Keratinocyte (primary cell): ENCODE measurements at regions not wholly inside any gene's neighbourhood (a gene's known extent, or its start where the extent isn't known, plus 50 kb on each side); places are given as distances from the start of the nearest gene placed in this dataset.
"Not testable (repeated sequence)": the region's sequence is repeated elsewhere in the genome, so short reads cannot be mapped to it uniquely, and the experiment has no call there.

Experiments used
- DNase-seq: peaks from one replicate; pipeline ENCODE4 v3.0.0-alpha.2; 2011; ENCODE audit warnings: low read depth, missing footprints, low spot score
- FAIRE-seq: peaks from 2 replicates; lab custom pipeline; 2011; peaks lifted over from hg19 to GRCh38; lab: Jason Lieb, UNC
- H2AFZ ChIP-seq: 2 replicates; pipeline ENCODE4 v1.6.0; 2012; ENCODE audit warnings: low read length, control low read depth, inconsistent platforms; ENCODE audit not compliant: control insufficient read depth
- H3K27ac ChIP-seq: 2 replicates; pipeline ENCODE4 v1.5.1; 2011; ENCODE audit warnings: low read length; ENCODE audit not compliant: control insufficient read depth, insufficient read depth
- H3K27me3 ChIP-seq: 3 replicates; pipeline ENCODE4 v1.6.0; 2011; ENCODE audit warnings: low read length; ENCODE audit not compliant: control insufficient read depth, insufficient read depth; ENCODE audit errors: extremely low read depth
- H3K36me3 ChIP-seq, 2 experiments: 2 replicates in 1 of 2; 3 replicates in 1 of 2; pipeline ENCODE4 v1.5.1; 2011; ENCODE audit warnings: low read length in 2 of 2, mild to moderate bottlenecking in 1 of 2; ENCODE audit not compliant: control insufficient read depth in 2 of 2, insufficient read depth in 2 of 2; ENCODE audit errors: extremely low read depth in 1 of 2
- H3K4me1 ChIP-seq: 3 replicates; pipeline ENCODE4 v1.5.1; 2011; ENCODE audit warnings: low read length; ENCODE audit not compliant: control insufficient read depth, insufficient read depth; ENCODE audit errors: extremely low read depth
- H3K4me2 ChIP-seq: 3 replicates; pipeline ENCODE4 v1.6.0; 2011; ENCODE audit warnings: low read depth, low read length; ENCODE audit not compliant: control insufficient read depth, insufficient read depth; ENCODE audit errors: extremely low read depth
- H3K4me3 ChIP-seq, 3 experiments: fragments of 200-600 bp in 1 of 3; sonication (generic) in 1 of 3; 2 replicates in 2 of 3; 3 replicates in 1 of 3; pipeline ENCODE4 v1.5.1; 2011 to 2016; ENCODE audit warnings: low read length in 3 of 3, mild to moderate bottlenecking in 3 of 3, control low read depth in 2 of 3, inconsistent platforms in 1 of 3, low read depth in 1 of 3, mixed read lengths in 1 of 3, mixed run types in 1 of 3, moderate library complexity in 1 of 3; ENCODE audit not compliant: control insufficient read depth in 2 of 3, insufficient read depth in 2 of 3; ENCODE audit errors: extremely low read depth in 1 of 3
- H3K79me2 ChIP-seq: 2 replicates; pipeline ENCODE4 v1.6.0; 2012; ENCODE audit warnings: low read length; ENCODE audit not compliant: control insufficient read depth, insufficient read depth
- H3K9ac ChIP-seq: 3 replicates; pipeline ENCODE4 v1.6.0; 2011; ENCODE audit warnings: low read length; ENCODE audit not compliant: control insufficient read depth, insufficient read depth; ENCODE audit errors: extremely low read depth
- H3K9me1 ChIP-seq: 3 replicates; pipeline ENCODE4 v1.6.0; 2011; ENCODE audit warnings: low read length; ENCODE audit not compliant: control insufficient read depth, insufficient read depth; ENCODE audit errors: extremely low read depth
- H3K9me3 ChIP-seq: 2 replicates; pipeline ENCODE4 v1.5.1; 2012; ENCODE audit warnings: low read depth, low read length; ENCODE audit not compliant: control insufficient read depth
- H4K20me1 ChIP-seq: 3 replicates; pipeline ENCODE4 v1.6.0; 2011; ENCODE audit warnings: low read length; ENCODE audit not compliant: control insufficient read depth, insufficient read depth; ENCODE audit errors: extremely low read depth
- CTCF ChIP-seq, 3 experiments: IDR thresholded peaks in 1 of 3; conservative IDR thresholded peaks in 1 of 3; optimal IDR thresholded peaks in 1 of 3; 2 replicates in 2 of 3; 3 replicates in 1 of 3; pipeline versions ENCODE3 to v1.5.1; 2011; ENCODE audit warnings: low read length in 3 of 3, mild to moderate bottlenecking in 3 of 3, moderate library complexity in 2 of 3, control low read depth in 1 of 3, inconsistent platforms in 1 of 3; ENCODE audit not compliant: insufficient read depth in 2 of 3; ENCODE audit errors: extremely low read depth in 1 of 3
- EZH2 ChIP-seq: IDR thresholded peaks from one replicate; pipeline ENCODE4 v1.6.1; 2012; ENCODE audit warnings: inconsistent platforms, mild to moderate bottlenecking, low read length, moderate library complexity
- dilution Hi-C: fragments of 300-500 bp; cut with MboI; formaldehyde crosslinking; loops from one replicate; pipeline ENCODE4 v1.7.0; 2020; ENCODE audit warnings: low sequenced_read_pairs; ENCODE audit not compliant: extremely low pct_ligation_motif_present

DNA sequence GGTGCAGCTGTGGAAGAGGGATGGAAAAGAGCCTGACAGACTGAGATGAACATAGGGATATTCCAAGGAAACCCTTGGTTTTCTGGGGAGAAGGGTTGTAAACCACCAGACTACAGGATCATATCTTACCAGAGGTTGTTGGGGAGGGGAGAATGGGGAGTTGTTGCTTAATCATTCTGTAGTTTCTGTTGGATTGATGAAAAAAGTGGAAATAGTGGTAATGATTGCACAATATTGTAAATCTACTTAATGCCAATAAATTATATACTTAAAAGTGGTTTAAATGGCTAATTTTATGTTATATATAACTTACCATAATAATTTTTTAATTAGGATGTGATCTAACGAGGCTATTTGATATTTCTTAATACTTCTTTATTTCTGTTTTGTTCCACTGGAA lies 800.9 kb downstream of the BCL11A start:
- no peaks in the 10 kb centered on the region for H3K27me3 ChIP-seq
- FAIRE-seq (no peak), DNase-seq (no peak)
- H3K4me2 ChIP-seq: no peak overlapping the region
- TF ChIP-seq CTCF (optimal IDR thresholded peaks at IDR 0.05 in 1 of 3, IDR thresholded peaks at IDR 0.05 in 1 of 3, conservative IDR thresholded peaks at IDR 0.05 in 1 of 3; ENCODE audit: extremely low read depth in 1 of 3, insufficient read depth in 2 of 3, low read length in 3 of 3) (no peak), EZH2 (no peak)
- dilution Hi-C loops: no loop called here
- H3K4me3 ChIP-seq: no peak overlapping the region
- no peaks in the 10 kb centered on the region for H4K20me1 ChIP-seq
- H3K9me1 ChIP-seq: no peaks in the 10 kb centered on the region
- no peak overlapping the region for H3K27ac ChIP-seq
- no peaks in the 10 kb centered on the region for H3K9me3 ChIP-seq
- H2AFZ ChIP-seq: no peak overlapping the region
- no peaks in the 10 kb centered on the region for H3K79me2 ChIP-seq
- H3K9ac ChIP-seq: no peak overlapping the region
- no peaks in the 10 kb centered on the region for H3K4me1 ChIP-seq
- no peaks in the 10 kb centered on the region for H3K36me3 ChIP-seq

DNA sequence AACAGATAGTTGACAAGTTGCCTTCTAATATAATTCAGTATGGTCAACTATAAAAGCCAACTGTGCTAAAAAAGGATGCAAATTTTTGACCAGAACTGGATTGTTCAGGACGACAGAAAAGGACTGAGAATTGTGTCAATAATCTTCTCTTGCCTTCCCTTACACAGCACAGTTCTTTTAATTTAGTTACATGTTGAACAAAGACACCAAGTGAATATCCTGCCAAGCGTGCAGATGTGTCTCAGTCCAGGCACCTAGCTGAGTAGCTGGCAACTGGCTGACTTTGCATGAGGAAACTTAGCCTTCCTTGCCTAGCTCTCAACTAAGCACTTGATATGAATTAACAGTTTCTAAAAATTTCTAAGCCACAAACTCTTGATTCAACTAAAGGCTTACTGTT lies 801.4 kb downstream of the BCL11A start:
- H3K79me2 ChIP-seq: no peaks in the 10 kb centered on the region
- dilution Hi-C loops: no loop called here
- H3K9me1 ChIP-seq: no peaks in the 10 kb centered on the region
- H3K4me1 ChIP-seq: no peaks in the 10 kb centered on the region
- H3K9me3 ChIP-seq: no peaks in the 10 kb centered on the region
- H3K4me3 ChIP-seq: no peak overlapping the region
- H2AFZ ChIP-seq: no peak overlapping the region
- H4K20me1 ChIP-seq: no peaks in the 10 kb centered on the region
- FAIRE-seq (no peak), DNase-seq (no peak)
- no peak overlapping the region for H3K9ac ChIP-seq
- H3K27ac ChIP-seq: no peak overlapping the region
- H3K4me2 ChIP-seq: no peak overlapping the region
- TF ChIP-seq EZH2: no peak
- TF ChIP-seq CTCF (optimal IDR thresholded peaks at IDR 0.05 in 1 of 3, IDR thresholded peaks at IDR 0.05 in 1 of 3, conservative IDR thresholded peaks at IDR 0.05 in 1 of 3; ENCODE audit: extremely low read depth in 1 of 3, insufficient read depth in 2 of 3, low read length in 3 of 3): no peak
- no peaks in the 10 kb centered on the region for H3K36me3 ChIP-seq
- H3K27me3 ChIP-seq: no peaks in the 10 kb centered on the region

DNA sequence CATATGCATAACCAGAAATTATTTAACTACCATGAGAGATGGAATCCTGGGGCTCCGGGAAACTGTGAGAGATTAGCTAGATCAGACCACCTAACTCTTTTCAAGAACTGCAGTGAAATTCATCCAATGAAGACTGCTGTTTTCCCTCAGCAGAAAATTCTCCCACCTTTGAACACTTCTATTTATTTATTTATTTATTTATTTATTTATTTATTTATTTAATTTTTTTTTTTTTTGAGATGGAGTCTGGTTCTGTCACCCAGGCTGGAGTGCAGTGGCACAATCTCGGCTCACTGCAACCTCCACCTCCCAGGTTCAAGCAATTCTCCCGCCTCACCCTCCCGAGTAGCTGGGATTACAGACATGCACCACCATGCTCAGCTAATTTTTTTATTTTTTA lies 802.2 kb downstream of the BCL11A start:
- H3K9me1 ChIP-seq, H3K4me2 ChIP-seq, H3K36me3 ChIP-seq, dilution Hi-C loops, H3K4me1 ChIP-seq, FAIRE-seq, H2AFZ ChIP-seq, H3K27me3 ChIP-seq, H4K20me1 ChIP-seq, H3K79me2 ChIP-seq, H3K4me3 ChIP-seq, DNase-seq, H3K9me3 ChIP-seq, H3K9ac ChIP-seq, H3K27ac ChIP-seq: not testable (repeated sequence)
